Inferior parietal cortex (tissue), 1 donor: ENCODE measurements at regions not wholly inside any gene's neighbourhood (a gene's known extent, or its start where the extent isn't known, plus 50 kb on each side); places are given as distances from the start of the nearest gene placed in this dataset.

Experiments
- DNase-seq: peaks from one replicate; pipeline ENCODE4 v3.0.0-alpha.2; 2016; ENCODE audit errors: extremely low spot score

DNA sequence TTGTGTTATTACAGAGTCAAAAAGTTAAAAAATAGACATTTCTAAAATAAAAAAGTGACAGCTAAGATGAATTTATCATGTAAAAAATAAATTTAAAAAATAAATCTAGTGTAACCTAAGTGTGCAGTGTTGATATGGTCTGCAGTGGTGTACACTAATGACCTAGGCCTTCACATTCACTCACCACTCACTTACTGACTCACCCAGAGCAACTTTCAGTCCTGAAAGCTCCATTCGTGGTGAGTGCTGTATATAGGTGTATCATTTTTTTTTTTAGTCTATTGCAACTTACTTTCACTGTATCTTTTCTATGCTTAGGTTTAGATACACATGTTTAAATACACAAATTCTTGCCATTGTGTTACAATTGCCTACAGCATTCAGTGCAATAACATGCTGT lies 459.4 kb upstream of the ROBO1 start:
- DNase-seq, result no peak

DNA sequence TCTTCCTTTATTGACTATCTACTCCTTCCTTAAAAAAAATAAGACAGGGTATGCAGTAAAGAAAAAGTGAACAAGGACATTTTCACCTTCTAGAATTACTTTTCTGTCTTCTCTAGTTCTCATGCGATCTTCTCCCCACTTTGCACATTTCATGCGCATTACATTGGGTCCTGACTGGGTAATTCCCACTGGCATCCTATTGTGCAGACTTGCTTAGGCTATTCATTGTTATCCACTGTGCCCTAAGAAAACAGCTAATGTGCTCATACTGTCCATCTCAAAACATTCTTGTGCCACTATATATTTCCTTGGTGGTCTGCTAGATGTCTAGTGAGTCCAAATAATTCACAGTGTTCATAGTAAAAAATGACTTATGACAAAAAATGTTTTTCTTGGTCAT lies 447.4 kb upstream of the ROBO1 start:
- no peak for DNase-seq

DNA sequence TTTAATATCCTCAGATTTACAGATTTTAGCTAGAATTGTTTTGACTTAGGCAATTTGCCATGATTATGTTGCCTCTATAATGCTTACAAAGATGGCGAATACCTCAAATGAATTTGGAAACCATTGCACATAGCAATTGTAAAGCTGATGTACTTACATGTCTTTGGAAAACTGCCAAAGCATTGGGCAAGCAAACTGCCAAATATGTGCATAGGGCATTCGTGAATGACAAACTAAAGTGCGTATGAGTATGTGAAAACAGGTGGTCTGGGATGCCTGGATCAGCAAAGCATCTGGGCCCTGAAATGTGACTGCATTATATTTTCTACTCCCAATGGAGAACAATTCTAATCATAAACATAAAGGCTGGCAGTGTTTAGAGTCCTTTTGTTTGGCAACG lies 445.3 kb upstream of the ROBO1 start:
- no peak for DNase-seq

DNA sequence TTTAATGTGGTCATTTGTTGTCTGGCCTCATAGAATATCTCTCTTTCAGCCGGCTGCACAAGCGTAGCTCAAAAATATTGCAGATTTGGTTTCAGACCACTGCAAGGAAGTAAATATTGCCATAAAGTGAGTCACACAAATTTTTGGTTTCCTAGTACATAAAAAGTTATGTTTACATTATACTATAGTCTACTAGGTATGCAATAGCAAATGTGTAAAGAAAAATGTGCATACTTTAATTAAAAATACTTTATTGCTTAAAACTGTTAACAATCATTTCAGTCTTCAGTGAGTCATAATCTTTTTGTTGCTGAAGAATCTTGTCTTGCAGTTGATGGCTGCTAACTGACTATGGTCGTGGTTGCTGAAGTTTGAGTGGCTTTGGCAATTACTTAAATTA lies 425.1 kb upstream of the ROBO1 start:
- no peak for DNase-seq

DNA sequence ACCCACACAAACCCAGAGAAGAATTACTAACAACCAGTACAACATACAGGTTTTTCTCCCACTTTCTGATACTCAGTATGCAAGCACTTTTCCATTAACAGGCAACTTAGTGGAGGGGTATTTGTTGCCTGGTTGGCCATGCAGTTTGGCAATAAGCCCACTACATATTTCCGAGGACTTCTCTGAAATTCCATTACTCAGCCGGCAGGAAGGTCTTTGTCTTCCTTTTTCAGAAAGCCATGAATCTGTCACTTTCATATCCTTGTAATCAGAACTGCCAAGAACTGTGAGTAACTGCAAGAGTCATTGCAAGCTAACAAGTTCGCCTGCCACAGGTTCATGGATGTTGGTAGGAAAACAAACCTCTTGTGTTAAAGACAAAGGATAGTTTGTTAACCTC lies 422.3 kb upstream of the ROBO1 start:
- no peak for DNase-seq

DNA sequence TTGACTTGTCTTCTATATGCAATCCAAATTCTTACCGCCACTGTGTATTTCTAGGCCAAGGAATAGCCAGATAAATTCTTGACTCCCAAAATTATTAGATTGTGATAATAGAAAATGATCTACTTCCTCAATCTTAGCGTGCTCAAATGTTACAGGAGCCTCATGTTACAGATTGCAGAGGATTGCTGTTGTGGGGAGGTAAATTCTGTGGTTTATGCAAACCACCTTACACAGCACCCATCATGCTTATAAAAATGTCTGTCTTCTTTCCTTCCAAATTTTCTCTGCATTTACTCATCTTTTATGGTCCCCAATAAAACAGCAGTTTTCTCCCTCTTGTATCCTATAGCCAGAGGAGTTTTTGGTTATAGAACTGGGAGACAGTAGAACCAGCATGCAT lies 420.2 kb upstream of the ROBO1 start:
- DNase-seq, result no peak

DNA sequence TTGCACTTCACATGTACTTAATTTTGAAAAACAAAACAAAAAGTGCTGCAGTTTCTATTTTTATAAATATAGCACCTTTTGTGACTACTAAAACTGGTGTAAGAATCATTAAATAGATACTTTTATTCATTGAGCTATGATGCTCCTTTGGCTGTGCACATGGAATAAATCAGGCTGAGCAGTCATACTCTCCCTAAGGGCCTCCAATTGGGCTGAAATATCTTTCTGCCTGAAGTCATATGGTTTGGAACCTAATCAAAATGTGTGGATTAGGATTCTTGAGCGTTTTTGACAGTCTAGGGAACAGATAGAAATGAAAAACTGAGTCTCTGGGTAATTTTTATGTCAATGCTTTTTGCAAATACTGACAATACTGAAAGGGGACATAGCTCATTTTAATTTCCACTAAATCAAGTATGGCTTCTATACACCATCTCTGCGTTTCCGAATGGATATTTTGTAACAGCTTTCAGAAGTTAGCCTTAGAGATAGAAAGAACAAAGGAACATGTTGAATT lies 392.2 kb upstream of the ROBO1 start:
- DNase-seq, result no peak

DNA sequence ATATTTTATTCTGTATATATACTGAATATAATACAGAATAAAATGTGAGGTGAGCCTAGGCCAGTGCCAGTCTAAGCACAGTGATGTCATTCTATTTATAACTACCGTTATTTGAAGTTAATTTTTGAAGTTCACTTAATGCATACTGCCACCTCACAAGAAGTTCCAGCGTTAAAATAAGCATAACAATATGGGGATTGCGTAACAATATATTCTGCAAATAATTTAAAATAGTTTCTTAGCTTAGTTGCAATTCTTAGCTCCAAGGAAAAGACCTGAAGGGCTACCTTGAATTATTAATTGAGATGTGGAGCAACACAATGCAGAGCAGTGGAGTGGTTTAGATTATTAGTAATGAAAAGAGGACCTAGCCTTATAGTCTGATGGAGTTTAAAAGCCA lies 390.5 kb upstream of the ROBO1 start:
- DNase-seq, result no peak

DNA sequence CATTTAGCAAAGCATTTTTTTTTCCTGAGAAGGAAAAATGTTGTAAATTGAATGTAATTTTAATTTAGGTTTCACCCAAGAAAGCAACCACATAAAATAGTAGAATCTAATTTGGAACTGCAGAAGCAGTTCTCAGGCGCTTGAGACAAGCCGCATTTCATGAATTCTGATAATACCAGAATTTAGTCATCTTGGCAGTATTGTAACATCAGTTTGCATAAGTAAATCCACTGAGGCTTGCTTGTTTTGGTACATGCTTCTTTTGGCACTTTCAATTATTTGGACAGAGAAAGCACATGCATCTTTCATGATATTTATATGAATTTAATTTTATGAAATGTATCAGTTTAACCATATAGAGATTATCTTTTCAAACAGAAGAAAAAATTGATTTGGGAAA lies 389.7 kb upstream of the ROBO1 start:
- DNase-seq, result no peak

DNA sequence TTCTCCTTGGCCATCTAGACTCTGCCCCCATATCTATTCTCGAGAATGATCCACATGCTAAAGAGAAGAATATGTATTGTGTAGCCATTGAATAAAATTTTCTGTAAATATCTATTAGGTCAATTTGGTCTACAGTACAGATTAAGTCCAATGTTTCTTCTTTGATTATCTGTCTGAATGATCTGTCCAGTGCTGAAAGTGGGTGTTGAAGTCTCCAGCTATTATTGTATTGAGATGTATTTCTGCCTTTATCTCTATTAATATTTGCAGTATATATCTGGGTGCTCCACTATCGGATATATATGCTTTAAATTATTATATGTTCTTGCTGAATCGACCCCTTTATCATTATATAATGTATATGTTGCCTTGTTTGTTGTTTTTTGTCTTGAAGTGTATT lies 384.9 kb upstream of the ROBO1 start:
- DNase-seq, result no peak

DNA sequence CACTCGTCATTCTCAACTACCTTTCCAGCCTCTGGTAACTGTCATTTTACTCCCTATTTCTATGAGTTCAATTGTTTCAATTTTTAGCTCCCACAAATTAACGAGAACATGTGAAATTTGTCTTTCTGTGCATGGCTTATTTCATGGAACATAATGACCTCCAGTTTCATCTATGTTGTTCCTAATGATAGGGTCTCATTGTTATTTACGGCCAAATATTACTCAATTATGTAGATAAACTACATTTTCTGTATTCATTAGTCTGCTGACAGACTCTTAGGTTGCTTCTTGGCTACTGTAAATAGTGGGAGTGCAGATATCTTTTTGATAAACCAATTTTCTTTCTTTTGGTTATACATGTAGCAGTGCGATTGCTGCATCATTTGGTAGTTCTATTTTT lies 374.9 kb upstream of the ROBO1 start:
- DNase-seq, result no peak

DNA sequence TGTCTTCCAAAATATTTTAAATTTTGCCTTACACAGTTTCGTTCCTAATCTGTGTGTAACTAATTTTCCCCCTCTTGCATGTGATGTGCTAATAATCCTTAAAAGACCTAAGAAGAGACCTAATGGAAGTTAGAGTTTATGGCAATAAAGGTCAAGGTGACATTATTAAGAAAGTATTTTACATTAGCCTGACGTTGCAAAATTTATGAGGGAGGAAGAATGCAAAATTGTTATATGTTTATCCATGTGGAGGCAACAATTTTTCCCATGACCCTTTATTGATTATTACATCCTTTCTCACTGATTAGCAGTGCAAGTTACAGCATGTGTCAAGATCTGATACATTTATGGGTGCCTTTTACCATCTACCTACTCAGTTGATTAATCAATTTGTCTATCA lies 373.8 kb upstream of the ROBO1 start:
- no peak for DNase-seq

DNA sequence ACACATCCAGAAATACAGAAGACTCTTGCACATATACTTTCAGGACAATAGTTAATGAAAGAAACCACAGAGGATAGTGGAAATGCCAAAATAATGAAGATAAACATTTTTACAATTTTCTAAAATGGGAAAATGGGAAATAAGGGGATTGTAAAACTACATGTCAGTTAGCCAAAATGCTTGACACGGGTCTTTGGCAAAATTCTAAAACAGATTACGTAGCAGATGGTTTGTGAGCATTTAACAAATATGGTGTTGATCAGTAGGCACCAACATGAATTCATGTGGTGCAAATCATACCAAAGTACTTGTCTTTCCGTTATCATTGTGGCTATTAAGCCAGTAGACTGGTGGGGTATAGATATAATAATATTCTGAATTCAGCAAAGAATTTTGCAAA lies 348.5 kb upstream of the ROBO1 start:
- DNase-seq, result no peak

DNA sequence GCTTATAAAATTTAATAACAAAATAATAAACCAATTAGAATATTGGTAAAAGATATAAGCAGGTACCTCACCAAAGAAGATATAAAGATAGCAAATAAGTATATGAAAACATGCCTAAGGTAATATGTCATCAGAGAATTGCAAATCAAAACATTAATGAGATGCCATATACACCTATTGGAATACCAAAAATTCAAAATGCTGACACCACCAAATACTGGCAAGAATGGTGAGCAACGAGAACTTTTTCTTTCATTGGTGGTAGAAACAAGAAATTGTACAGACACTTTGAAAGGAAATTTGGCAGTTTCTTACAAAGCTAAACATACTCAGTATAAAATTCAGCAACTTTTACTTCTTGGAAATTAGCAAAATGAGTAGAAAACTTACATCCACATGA lies 346.9 kb upstream of the ROBO1 start:
- no peak for DNase-seq

DNA sequence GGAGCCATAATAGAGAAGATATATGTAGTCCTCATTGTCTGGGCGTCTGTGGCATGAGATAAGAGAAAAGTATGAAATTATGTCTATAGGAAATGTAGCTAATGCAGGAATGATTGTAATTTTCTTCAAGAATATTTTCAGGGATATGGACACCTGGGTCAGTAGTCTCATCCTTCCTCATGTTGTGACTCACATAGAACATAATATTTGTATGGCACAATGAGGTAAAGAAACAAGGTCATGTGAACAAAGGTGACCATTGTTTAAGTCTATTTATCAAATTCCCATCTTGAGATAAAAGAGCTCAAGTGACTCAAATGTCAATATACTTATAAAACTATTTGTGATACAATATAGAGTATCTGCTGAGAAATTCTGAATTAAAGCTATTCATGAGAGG lies 345.5 kb upstream of the ROBO1 start:
- DNase-seq, result no peak

DNA sequence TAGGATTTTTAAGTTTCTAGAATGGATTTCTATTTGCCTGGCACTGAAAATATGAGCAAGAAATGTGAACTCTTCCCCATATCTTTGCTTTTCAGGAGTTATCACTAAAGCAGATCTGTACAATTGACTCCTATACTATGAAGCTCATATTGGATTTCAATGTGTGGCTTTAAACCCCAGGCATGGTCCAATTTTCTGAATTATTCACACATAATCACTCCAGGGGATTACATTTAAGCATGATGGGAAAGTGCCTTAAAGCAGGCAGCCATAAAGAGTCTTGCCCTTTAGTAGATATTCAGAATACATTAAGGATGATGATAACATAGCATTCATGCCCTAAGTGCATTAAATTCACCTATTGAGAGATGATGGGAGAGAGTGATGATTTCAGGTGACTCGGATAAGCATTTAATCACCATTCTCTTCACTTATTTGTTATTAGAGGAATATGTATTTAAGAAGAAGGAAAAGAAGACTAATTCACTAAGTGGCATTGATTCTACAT lies 331.8 kb upstream of the ROBO1 start:
- DNase-seq, result no peak

DNA sequence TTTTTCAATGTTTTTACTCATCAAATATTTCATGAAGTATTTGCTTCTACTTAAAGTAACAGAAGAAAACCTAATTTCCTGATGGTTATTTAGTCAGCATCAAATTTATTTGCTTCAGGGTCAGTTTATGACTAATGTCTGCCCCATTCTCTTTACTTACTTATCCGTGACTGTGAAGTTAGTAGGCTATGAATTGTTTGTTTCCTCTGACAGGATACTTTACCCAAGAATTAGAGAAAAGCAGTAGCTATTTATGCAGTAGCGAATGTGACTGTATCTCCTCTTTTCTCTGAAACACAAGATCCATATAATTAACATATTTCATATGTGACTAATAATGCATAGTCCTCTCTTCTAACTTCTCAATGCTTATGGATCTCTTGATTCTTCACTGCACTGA lies 329.9 kb upstream of the ROBO1 start:
- DNase-seq, result no peak

DNA sequence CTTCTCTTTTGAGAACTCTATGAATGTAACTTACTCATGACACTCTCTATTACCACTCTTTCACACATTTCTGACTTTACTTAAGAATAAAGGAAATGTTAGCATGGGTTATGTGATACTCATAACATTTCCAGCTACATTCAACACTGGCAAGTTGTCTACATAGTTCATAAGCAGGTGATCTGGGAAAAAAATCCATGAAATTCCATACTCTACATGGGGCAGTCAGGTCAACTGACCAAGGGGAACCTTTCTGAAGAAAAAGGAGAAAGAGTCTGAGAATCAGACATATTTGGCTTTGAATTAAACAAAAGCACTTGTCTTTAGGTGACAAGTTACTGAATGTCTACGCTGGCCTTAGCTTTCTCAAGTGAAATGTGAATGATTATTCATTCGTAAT lies 329.1 kb upstream of the ROBO1 start:
- no peak for DNase-seq

DNA sequence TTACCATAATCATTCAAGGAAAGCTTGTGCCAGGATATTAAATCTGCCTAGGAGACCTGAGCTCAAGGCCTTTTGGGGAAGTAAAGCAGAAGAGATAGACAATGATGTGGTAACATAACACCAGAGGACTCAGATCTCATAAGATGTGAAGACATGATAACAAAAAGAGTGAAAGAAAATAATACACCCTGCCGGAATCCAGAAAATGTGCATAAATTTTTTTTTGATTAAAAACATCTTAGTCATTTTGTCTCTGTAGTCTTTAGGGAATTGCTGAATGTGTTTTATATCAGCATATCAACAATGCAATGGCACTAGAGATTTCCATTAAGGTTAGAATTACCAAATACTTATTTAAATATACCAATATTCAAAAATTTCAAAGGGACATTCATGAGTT lies 326.8 kb upstream of the ROBO1 start:
- DNase-seq, result no peak

DNA sequence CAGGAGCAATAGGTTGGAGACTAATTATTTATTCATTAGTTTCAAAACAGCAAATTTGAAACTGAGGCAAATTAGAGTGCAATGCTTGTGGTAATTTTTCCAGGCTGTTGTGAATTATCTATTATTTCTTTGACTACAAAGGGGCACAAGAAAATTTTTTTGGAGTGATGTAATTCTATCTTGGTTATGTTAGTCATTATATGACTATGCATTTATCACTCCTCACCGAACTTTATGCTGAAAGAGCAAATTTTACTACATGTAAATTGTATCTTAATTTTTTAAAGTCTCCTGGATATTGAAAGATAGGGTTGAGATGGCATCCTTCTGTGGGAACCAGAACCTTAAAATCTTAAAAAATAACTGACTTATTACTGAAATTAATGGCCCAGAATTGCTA lies 320.0 kb upstream of the ROBO1 start:
- no peak for DNase-seq

DNA sequence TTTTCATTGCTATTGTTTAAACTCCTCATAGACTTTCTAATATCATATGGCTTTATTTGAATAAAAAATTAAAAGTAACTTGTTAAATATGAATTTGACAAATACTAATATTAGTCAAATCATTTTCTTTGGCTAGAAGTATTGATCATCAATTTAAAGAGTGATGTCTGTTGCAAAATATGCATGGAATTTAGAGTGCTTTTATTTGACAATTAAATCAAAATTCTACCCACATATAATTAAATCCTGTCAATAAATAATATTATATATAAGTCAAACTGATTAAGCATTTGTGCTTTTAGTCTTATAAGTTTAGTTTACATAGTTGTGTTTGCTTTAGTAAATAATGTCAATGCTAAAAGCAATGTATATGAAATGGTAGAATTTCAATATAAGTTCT lies 318.6 kb upstream of the ROBO1 start:
- no peak for DNase-seq

DNA sequence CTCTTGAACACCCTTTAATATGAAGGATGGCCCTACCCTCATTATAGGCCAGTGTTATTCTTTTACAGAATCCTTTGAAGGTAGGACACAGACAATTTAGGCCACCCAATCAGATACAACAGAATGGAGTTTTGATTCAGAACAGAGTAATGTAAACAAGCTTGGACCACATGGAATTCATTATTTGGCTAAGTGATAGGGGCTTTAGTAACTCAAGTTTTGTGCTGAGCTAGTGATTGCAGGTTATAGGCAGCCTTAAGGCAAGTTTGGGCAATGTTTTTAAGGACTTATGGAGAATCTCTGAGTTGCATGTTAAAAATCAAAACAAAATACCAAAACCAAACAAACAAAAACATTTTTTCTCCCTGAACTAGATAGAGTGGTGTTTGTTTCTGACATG lies 312.1 kb upstream of the ROBO1 start:
- DNase-seq, result no peak

DNA sequence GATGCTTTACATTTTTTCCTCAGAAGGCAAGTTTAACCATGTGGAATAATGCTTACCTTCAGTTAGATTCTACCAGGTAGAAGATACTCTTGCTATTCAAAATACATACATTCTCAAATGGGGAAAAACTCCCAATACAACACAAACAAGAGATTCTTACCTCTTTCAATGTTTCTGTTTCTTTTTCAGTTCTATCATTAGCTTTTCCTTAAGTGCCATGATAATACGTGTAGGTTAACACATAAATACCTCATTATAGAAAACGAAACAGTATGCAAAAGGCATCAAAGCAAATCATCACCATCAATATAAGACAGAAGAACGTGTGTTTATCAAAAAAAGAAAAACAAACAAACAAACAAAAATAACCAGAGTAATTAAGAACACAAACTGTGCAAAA lies 300.7 kb upstream of the ROBO1 start:
- DNase-seq, result no peak

DNA sequence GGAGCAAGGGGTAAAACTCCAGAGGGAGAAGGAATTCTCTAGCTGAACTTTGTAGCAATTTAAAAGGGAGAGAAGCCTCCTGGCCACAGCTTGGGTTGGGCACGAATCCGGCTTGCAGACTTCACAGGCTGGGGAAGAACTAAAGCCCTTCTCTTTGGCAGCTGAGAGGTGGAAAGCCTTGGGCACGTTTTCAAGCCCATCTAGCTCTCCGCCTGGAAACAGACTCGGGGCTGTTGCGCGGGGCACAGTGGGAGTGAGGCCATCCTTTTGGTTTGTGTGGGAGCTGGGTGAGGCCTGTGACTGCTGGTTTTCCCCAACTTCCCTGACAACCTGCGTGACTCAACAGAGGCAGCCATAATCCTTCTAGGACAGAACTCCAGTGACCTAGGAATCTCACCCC lies 295.7 kb upstream of the ROBO1 start:
- no peak for DNase-seq

DNA sequence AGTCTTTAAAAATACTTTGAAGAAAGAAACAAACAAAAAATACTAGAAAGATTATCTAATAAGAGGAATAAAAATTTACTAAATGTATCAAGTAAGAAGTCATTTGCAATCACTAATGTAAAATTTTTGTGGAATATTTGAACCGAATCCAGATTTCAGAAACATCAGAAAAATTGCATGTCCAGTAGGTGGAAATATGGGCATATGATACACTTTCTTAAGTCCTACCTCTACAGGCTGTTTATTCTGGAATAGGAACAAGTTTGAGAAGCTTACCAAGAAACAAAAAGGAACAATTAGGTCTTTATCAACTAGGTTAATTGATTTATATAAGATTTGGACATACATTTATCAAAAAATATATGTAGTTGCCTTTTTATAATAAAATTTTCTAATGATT lies 292.9 kb upstream of the ROBO1 start:
- DNase-seq, result no peak
